Mucosa of rectum (tissue), 2 donors: ENCODE measurements at regions not wholly inside any gene's neighbourhood (a gene's known extent, or its start where the extent isn't known, plus 50 kb on each side); places are given as distances from the start of the nearest gene placed in this dataset.
"Not testable (repeated sequence)": the region's sequence is repeated elsewhere in the genome, so short reads cannot be mapped to it uniquely, and the experiment has no call there.

Experiments
- H3K27ac ChIP-seq, 2 donors: one replicate each; pipeline ENCODE4 v1.7.0; 2013; ENCODE audit warnings: inconsistent platforms in 2 of 2, low read depth in 2 of 2, low read length in 2 of 2
- H3K27me3 ChIP-seq, 2 donors: one replicate each; pipeline ENCODE4 v1.7.0; 2013; ENCODE audit warnings: low read length in 2 of 2; ENCODE audit not compliant: control insufficient read depth in 2 of 2, insufficient read depth in 2 of 2
- H3K36me3 ChIP-seq, 2 donors: one replicate each; pipeline ENCODE4 v1.7.0; 2013; ENCODE audit warnings: low read length in 2 of 2; ENCODE audit not compliant: control insufficient read depth in 2 of 2, insufficient read depth in 2 of 2
- H3K4me1 ChIP-seq, 2 donors: one replicate each; pipeline ENCODE4 v1.7.0; 2013; ENCODE audit warnings: low read length in 2 of 2, mild to moderate bottlenecking in 1 of 2; ENCODE audit not compliant: control insufficient read depth in 2 of 2, insufficient read depth in 2 of 2
- H3K4me3 ChIP-seq, 2 donors: one replicate each; pipeline ENCODE4 v1.7.0; 2013; ENCODE audit warnings: low read length in 2 of 2
- H3K9ac ChIP-seq, 2 donors: one replicate each; pipeline ENCODE4 v1.7.0; 2013; ENCODE audit warnings: low read length in 2 of 2, low read depth in 1 of 2, mild to moderate bottlenecking in 1 of 2
- H3K9me3 ChIP-seq, 2 donors: one replicate each; pipeline ENCODE4 v1.7.0; 2013; ENCODE audit warnings: low read length in 2 of 2; ENCODE audit not compliant: control insufficient read depth in 2 of 2
- donor health status: healthy.
- donor health status: Normal muscosa, but diverticular disease.

DNA sequence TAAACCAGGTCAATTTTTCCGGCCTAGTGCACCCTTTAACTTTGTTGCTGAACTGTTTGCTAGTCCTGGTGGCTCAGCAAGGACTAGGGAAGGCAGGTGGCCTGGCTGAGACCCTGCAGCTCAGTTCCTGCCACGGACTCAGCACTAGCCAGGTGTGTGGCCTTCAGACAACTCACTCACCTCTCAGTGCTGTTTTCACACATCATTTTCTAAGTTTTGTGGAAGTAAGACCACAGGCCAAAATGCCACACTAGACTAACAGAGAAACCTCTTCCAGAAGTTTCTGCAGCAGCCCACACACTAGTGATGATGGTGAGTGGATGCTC lies 65.9 kb upstream of the SLC1A4 start:
- no peak overlapping the region for H3K27ac ChIP-seq
- H3K36me3 ChIP-seq: no peaks in the 10 kb centered on the region
- no peaks in the 10 kb centered on the region for H3K27me3 ChIP-seq
- H3K4me1 ChIP-seq: peaks cover 0 to under 1% of the 10 kb centered on the region in 2 donors
- H3K9me3 ChIP-seq: no peaks in the 10 kb centered on the region
- H3K4me3 ChIP-seq: no peak overlapping the region
- H3K9ac ChIP-seq: no peak overlapping the region

GRCh38 chr2:64924170-64924934 lies 64.8 kb upstream of the SLC1A4 start:
- Histone ChIP-seq H3K36me3 (no peaks in the 10 kb centered on the region), H3K9me3 (no peaks in the 10 kb centered on the region), H3K4me3 (no peak overlapping the region), H3K9ac (no peak overlapping the region), H3K27me3 (no peaks in the 10 kb centered on the region), H3K27ac (no peak overlapping the region), H3K4me1 (no peaks in the 10 kb centered on the region)

DNA sequence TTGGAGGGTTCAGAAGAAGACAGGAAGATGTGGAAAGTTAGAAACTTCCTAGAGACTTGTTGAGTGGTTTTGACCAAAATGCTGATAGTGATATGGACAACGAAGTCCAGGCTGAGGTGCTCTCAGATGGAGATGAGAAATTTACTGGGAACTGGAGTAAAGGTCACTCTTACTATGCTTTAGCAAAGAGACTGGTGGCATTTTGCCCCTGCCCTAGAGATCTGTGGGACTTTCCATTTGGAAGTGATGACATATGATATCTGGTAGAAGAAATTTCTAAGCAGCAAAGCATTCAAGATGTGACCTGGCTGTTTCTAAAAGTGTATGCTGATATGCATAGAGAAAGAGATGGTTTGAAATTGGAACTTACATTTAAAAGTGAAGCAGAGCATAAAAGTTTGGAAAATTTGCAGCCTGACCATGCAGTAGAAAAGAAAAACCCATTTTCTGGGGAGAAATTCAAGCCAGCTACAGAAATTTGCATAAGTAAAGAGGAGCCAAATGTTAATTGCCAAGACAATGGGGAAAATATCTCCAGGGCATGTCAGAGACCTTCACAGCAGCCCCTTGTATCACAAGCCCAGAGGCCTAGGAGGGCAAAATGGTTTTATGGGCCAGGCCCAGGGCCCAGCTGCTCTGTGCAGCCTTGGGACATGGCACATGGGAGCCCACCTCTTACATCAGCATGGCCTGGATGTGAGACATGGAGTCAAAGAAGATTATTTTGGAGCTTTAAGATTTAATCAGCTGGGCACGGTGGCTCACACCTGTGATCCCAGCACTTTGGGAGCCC lies 63.1 kb upstream of the SLC1A4 start:
- H3K27me3 ChIP-seq, H3K4me3 ChIP-seq, H3K4me1 ChIP-seq, H3K9me3 ChIP-seq, H3K36me3 ChIP-seq, H3K9ac ChIP-seq, H3K27ac ChIP-seq: not testable (repeated sequence)

GRCh38 chr2:64928813-64929212 lies 60.4 kb upstream of the SLC1A4 start:
- H3K36me3 ChIP-seq: no peaks in the 10 kb centered on the region
- H3K9me3 ChIP-seq: no peaks in the 10 kb centered on the region
- H3K9ac ChIP-seq: no peak overlapping the region
- H3K27ac ChIP-seq: no peak overlapping the region
- H3K4me1 ChIP-seq: no peaks in the 10 kb centered on the region
- H3K4me3 ChIP-seq: no peak overlapping the region
- no peaks in the 10 kb centered on the region for H3K27me3 ChIP-seq

DNA sequence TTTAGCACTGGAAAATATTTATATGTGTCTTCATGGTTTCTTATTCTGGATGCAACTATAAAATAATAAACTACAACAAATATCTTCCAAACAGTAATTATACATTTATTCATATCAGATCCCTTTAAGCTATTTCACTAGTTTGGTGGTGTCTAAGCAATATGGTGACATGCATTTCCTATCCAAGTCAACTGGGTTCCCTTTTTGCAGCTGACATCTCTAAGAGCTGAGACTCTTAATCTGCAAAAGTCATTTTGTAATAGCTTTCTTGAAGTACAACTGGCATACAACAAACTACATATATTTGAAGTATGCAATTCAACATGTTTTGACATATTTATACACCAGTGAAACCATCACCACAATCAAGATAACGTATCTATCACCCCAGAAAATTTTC lies 59.9 kb upstream of the SLC1A4 start:
- H3K27me3 ChIP-seq: no peaks in the 10 kb centered on the region
- no peak overlapping the region for H3K27ac ChIP-seq
- H3K9me3 ChIP-seq: no peaks in the 10 kb centered on the region
- H3K4me3 ChIP-seq: no peak overlapping the region
- H3K36me3 ChIP-seq: no peaks in the 10 kb centered on the region
- no peak overlapping the region for H3K9ac ChIP-seq
- H3K4me1 ChIP-seq: no peaks in the 10 kb centered on the region

DNA sequence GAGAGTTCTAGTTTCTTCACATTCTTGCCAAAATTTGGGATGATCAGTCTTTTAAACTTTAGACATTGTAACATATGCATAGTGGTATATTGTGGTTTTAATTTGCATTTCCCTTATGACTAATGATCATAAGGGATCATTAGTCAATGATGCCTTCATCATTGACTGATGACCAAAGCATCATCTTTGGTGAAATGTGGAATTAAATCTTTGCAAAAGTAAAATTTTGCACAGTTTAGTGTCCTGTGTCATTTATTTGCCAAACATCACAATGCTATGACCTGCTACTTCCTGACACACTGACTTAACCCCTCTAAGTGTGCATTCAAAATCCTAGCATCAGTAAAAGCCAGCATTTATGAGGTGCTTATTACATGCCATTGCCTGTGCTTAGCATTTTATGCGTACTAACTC lies 58.9 kb upstream of the SLC1A4 start:
- Histone ChIP-seq H3K9ac (no peak overlapping the region), H3K9me3 (no peaks in the 10 kb centered on the region), H3K36me3 (no peaks in the 10 kb centered on the region), H3K27ac (no peak overlapping the region), H3K4me3 (no peak overlapping the region), H3K4me1 (peaks cover 0 to 3% of the 10 kb centered on the region in 2 donors), H3K27me3 (no peaks in the 10 kb centered on the region)

DNA sequence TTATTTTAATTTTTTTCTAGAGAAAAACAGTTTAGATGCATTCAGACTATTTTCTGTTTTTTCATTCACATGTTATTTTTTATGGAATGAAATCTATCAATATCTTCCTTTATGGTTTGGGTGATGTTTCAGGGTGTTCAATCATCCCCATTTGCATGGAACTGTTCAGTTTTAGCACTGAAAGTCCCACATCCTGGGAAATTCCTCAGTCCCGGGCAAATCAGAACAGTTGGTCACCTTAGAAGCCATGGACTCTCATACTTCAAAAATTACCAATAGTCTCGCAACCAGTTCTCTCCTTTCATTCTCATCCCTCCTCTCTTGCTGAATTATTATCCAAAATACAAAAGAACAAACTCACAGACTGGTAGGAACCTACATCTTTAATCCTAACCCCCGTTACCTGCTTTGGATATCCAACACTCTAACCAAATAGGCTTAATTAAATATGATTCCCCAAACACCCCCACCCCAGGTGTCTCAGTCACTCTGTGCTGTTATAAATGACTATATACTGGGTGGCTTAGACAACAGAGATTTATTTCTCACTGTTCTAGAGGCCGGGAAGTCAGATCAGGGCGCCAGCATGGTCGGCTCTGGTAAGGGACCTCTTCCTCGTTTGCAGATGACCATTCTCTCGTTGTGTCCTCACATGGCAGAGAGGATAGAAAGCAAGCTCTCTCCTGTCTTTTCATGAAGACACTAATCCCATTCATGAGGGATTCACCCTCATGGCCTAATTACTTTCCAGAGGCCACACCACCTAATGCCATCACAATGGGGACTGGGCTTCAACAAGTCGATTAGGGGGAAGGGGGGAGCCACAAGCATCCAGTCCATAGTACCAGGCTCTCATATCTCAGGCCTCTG lies 57.7 kb upstream of the SLC1A4 start:
- no peaks in the 10 kb centered on the region for H3K27me3 ChIP-seq
- H3K36me3 ChIP-seq: no peaks in the 10 kb centered on the region
- H3K4me3 ChIP-seq: peak overlapping the region in 1 of 2 donors; percentile 59
- H3K9ac ChIP-seq: no peak overlapping the region
- H3K27ac ChIP-seq: peak overlapping the region in 1 of 2 donors; percentile 64
- no peaks in the 10 kb centered on the region for H3K9me3 ChIP-seq
- peaks cover 0 to 3% of the 10 kb centered on the region in 2 donors for H3K4me1 ChIP-seq

DNA sequence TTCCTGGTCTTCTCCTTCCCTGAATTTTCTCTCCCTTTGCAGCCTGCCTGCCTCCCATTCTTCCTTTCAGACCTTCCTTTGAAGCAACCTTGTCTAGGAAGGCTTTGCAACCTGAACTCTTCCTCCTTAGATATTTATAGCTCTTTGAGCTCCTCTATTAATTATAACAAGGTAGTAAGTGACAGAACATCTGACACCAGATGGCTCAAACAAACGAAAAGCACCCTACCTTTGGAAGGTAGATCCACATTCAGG lies 57.2 kb upstream of the SLC1A4 start:
- Histone ChIP-seq H3K36me3 (no peaks in the 10 kb centered on the region), H3K4me1 (peaks cover 0 to 3% of the 10 kb centered on the region in 2 donors), H3K4me3 (peak overlapping the region in 1 of 2 donors; percentile 59), H3K9ac (no peak overlapping the region), H3K9me3 (no peaks in the 10 kb centered on the region), H3K27ac (peak overlapping the region in 1 of 2 donors; percentile 64), H3K27me3 (no peaks in the 10 kb centered on the region)

- Histone ChIP-seq H3K9ac (no peak overlapping the region), H3K36me3 (no peaks in the 10 kb centered on the region), H3K4me1 (peaks cover 0 to 3% of the 10 kb centered on the region in 2 donors), H3K9me3 (no peaks in the 10 kb centered on the region), H3K27me3 (no peaks in the 10 kb centered on the region), H3K4me3 (peak overlapping the region in 1 of 2 donors; percentile 59), H3K27ac (peak overlapping the region; percentile 26 to 64)
These were observed 56.6 kb upstream of the SLC1A4 start for GRCh38 chr2:64932371-64933216.
